ENCODE measurements at regions not wholly inside any gene's neighbourhood (a gene's known extent, or its start where the extent isn't known, plus 50 kb on each side); places are given as distances from the start of the nearest gene placed in this dataset.

DNA sequence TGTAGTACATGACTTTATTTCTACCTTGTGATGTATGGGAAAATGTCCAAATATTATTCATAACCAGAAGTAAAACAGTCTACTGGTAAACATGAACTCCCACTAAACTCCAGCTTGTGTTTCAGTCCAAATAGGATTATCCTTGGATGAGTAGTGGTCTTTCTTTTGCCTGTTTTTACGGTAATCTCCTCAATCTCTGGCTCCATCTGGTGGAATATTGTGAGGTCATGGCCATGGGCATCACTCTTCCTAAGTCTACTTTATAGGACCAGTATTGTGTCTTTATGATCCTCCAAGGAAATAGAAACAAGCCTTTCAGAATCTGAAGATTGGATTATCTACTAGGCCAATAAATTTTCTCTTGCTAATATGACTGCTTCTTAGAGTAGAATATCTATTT lies 505.0 kb downstream of the BMP2 start:
- Histone ChIP-seq H3K27me3 (ENCODE audit: control insufficient read depth, insufficient read depth, low read length) (no peaks in the 10 kb centered on the region), H2AK5ac (ENCODE audit: low read depth, low read length) (no peak overlapping the region), H3K4me3 (ENCODE audit: insufficient read depth, low read depth, low read length) (no peak overlapping the region), H3K79me1 (ENCODE audit: low read depth in 1 of 2, low read length in 2 of 2) (no peaks in the 10 kb centered on the region), H2BK20ac (ENCODE audit: low read depth, low read length) (no peak overlapping the region), H3K36me3 (ENCODE audit: control insufficient read depth, insufficient read depth, low read length) (no peaks in the 10 kb centered on the region), H4K20me1 (ENCODE audit: insufficient read depth, low read length) (no peaks in the 10 kb centered on the region), H4K5ac (ENCODE audit: low read depth, low read length) (no peak overlapping the region), H3K56ac (ENCODE audit: extremely low read depth, insufficient read depth, low read length) (no peak overlapping the region), H3K9ac (ENCODE audit: low read depth, low read length) (no peak overlapping the region), H3K23ac (ENCODE audit: low read depth, low read length) (no peak overlapping the region), H4K8ac (ENCODE audit: low read depth in 2 of 2, low read length in 2 of 2) (no peak overlapping the region), H3K4me2 (ENCODE audit: low read depth, low read length) (no peak overlapping the region), H2AK9ac (replicated peaks; ENCODE audit: low read depth, low read length, poor library complexity) (no peak overlapping the region), H3K4ac (ENCODE audit: low read depth, low read length) (no peak overlapping the region), H3K14ac (replicated peaks; ENCODE audit: low read depth, low read length) (no peak overlapping the region), H2AFZ (replicated peaks; ENCODE audit: low read length, poor library complexity) (no peak overlapping the region), H2BK15ac (ENCODE audit: low read depth, low read length) (no peak overlapping the region), H3K18ac (ENCODE audit: low read depth, low read length) (no peak overlapping the region), H3K9me1 (ENCODE audit: insufficient read depth, low read length) (no peaks in the 10 kb centered on the region), H2BK5ac (ENCODE audit: low read depth, low read length, poor library complexity, severe bottlenecking) (no peak overlapping the region), H3K9me3 (ENCODE audit: control insufficient read depth, insufficient read depth, low read length) (no peaks in the 10 kb centered on the region), H3K27ac (ENCODE audit: insufficient read depth, low read length) (no peak overlapping the region), H2BK120ac (ENCODE audit: low read depth, low read length) (no peak overlapping the region), H3K4me1 (ENCODE audit: control insufficient read depth, insufficient read depth, low read length) (no peaks in the 10 kb centered on the region), H4K91ac (ENCODE audit: insufficient read depth, low read depth, low read length) (no peak overlapping the region)
- CTCF ChIA-PET: no interaction called here
- dilution Hi-C loops (cut with HindIII; ENCODE audit: low sequenced_read_pairs, unreplicated experiment) (no loop called here), intact Hi-C loops (cut with micrococcal nuclease) (no loop called here), in situ Hi-C loops (cut with MboI; ENCODE audit: low sequenced_read_pairs) (no loop called here)
- no CpG with 5 or more reads among the region's 1 CpG for WGBS, 2 experiments (ENCODE audit: extremely low coverage in 2 of 2, insufficient read length in 1 of 2)
- BruUV-seq (replicated peaks): no TSS peak
- POLR2A ChIA-PET (ENCODE audit: unreplicated experiment): no interaction called here
- no peak for ATAC-seq (ENCODE audit: low read depth)
- DNase-seq: no peak
- TF ChIP-seq NFE2L2 (IDR thresholded peaks at IDR 0.05; ENCODE audit: low read depth, low read length) (no peak), BHLHE40 (IDR thresholded peaks at IDR 0.05; ENCODE audit: low read depth, low read length) (no peak), RAD21 (IDR thresholded peaks at IDR 0.05; ENCODE audit: low read length) (no peak), FOS (IDR thresholded peaks at IDR 0.05; ENCODE audit: low read depth, low read length) (no peak), MAZ (IDR thresholded peaks at IDR 0.05; ENCODE audit: borderline replicate concordance, low read depth, low read length) (no peak), MAFK (IDR thresholded peaks at IDR 0.05; ENCODE audit: low read depth, low read length) (no peak), MXI1 (IDR thresholded peaks at IDR 0.05; ENCODE audit: borderline replicate concordance, low read depth, low read length) (no peak), SMC3 (IDR thresholded peaks at IDR 0.05; ENCODE audit: low read depth, low read length) (no peak), CHD1 (IDR thresholded peaks at IDR 0.05; ENCODE audit: low read depth, low read length) (no peak), CEBPB (IDR thresholded peaks at IDR 0.05; ENCODE audit: low read depth, low read length) (no peak), RFX5 (IDR thresholded peaks at IDR 0.05; ENCODE audit: low read depth, low read length) (no peak)
- TF ChIP-seq, protein P1, sequence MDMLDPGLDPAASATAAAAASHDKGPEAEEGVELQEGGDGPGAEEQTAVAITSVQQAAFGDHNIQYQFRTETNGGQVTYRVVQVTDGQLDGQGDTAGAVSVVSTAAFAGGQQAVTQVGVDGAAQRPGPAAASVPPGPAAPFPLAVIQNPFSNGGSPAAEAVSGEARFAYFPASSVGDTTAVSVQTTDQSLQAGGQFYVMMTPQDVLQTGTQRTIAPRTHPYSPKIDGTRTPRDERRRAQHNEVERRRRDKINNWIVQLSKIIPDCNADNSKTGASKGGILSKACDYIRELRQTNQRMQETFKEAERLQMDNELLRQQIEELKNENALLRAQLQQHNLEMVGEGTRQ (IDR thresholded peaks at IDR 0.05; ENCODE audit: low read depth, low read length): no peak
- TF ChIP-seq, protein P2, sequence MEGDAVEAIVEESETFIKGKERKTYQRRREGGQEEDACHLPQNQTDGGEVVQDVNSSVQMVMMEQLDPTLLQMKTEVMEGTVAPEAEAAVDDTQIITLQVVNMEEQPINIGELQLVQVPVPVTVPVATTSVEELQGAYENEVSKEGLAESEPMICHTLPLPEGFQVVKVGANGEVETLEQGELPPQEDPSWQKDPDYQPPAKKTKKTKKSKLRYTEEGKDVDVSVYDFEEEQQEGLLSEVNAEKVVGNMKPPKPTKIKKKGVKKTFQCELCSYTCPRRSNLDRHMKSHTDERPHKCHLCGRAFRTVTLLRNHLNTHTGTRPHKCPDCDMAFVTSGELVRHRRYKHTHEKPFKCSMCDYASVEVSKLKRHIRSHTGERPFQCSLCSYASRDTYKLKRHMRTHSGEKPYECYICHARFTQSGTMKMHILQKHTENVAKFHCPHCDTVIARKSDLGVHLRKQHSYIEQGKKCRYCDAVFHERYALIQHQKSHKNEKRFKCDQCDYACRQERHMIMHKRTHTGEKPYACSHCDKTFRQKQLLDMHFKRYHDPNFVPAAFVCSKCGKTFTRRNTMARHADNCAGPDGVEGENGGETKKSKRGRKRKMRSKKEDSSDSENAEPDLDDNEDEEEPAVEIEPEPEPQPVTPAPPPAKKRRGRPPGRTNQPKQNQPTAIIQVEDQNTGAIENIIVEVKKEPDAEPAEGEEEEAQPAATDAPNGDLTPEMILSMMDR (conservative IDR thresholded peaks at IDR 0.05; ENCODE audit: low read depth, low read length): no peak
- TF ChIP-seq, protein P3, sequence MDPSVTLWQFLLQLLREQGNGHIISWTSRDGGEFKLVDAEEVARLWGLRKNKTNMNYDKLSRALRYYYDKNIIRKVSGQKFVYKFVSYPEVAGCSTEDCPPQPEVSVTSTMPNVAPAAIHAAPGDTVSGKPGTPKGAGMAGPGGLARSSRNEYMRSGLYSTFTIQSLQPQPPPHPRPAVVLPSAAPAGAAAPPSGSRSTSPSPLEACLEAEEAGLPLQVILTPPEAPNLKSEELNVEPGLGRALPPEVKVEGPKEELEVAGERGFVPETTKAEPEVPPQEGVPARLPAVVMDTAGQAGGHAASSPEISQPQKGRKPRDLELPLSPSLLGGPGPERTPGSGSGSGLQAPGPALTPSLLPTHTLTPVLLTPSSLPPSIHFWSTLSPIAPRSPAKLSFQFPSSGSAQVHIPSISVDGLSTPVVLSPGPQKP (IDR thresholded peaks at IDR 0.05; ENCODE audit: borderline replicate concordance, low read depth, low read length): no peak
